ENCODE measurements at regions not wholly inside any gene's neighbourhood (a gene's known extent, or its start where the extent isn't known, plus 50 kb on each side); places are given as distances from the start of the nearest gene placed in this dataset.

DNA sequence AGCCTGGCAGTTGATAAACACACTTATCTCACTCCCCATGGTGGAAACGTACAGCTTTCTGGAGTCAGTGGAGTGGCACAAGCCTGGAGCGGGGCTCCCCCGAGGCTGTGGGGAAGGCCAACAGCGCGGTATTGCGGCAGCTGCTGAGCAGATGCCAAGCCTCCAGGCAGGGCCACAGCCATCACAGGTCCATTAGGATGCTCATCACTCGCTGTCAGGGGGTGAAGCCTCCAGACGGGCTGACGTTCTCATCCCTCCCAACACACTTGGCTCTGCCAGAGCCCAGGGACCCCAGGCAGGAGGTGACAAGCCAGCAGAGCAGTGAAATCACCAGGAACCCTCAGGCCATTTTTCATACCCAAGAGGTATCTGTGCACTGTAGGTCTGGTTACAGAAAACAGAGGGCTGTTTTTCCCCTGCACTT, 529.2 kb upstream of the KLHL29 start:
- DNase-seq = no peak

DNA sequence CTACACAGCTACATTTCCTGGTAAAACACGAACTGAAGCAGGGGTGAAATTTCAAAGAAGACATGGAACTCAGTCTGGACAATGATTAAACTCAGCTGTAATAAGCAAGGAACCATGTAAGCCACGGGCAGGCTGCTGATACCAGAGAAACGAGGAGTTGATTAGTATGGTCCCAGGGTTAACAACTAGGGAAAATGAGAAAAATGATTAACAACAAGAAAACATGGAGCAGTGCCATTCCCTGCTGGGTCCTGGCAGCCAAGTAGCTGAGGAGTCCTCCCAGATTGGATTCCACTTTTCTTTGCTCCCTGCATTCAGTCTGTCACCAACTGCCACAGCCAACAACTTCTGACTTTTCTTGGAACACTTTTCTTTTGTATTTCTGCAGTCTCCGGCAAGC, 517.0 kb upstream of the KLHL29 start:
- DNase-seq = no peak

DNA sequence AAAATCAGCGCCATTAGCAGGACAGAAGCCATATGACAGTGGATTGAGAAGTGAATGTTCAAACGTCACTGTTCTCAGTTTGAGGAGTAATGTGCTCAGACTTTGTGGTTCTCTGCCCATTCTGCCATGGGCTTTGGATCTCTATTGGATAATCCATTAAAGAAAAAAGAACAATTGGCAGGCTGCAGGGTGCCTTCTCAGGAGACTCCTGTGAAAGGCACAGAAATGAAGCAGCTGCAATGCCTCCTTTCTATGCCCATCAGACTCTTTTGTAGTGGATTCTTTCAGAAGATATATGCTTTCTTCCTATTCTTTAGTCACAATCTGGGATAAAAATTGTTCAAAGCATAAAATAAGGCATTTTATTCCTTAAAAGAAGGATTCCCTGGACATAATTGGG, 506.9 kb upstream of the KLHL29 start:
- DNase-seq = no peak

DNA sequence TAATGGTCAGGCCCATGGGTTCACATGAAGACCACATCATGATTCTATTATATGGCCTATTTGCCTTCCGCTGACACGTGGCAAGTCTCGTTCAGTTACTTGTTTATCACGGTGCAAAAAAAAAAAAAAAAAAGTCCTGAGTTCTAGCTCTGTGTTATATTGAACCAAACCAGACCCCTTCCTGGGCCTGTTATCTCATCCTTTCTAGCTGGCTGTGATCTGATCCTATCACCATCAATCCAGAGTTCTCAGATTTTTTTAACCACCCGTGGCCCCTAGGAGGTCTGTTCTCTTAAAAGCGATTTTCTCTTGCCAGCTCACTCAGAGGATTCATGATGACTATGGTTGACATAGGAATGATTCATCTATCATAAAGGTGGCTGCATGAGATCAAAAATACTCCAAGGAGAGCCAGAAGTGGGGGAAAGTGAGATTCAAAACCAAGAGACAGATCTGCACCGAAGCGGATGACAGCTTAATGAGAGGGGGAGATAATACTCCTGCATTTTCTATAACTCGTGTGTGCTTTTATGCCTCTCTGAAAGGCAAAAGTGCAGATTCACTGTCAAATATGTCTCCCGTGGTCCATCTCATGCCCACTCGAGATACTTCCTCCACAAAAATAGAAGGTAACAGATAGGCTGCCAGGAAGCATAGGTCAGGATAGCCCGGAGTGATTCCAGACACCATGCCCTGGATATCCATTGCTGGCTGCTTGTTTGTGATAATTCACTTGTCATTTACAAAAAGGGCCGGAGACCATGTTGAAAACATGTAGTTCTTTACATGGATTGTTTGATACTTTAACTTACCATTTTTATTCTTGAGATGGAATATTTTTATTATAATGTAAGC, 505.7 kb upstream of the KLHL29 start:
- DNase-seq = no peak

DNA sequence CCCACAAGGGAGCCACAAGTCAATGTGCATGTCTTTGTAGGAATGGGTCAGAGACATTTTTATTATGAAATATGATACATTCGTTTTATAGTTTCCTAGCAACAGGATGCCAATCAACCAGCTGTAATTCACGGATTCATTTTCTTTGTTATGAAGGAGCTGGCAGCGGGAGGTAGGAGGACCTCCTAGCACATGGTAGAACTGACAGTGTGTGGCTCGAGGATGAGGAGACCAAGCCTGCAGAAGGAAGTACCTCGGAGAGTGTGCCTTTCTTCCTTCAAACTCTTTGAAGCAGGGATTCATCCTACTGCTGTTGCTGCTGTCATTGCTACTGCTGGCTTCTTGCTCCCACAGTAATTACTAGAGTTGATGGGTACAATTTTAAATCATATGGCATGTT, 504.8 kb upstream of the KLHL29 start:
- DNase-seq = no peak

DNA sequence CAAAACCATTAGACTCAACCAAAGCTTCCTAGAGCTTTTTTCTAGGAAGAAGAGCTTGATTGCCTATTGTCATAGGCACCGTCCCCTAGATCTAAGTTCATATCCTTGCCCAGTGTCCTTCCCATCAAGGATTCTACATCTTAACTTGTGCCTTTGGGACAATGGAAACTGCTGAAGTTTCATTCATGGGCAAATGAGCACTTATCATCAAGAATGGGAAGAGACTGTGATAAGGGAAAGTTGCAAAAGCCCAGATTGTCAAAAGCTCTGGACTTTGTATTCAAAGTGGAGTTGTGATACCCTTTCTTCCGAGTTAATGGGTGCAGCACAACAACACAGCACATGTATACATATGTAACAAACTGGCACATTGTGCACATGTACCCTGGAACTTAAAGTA, 503.0 kb upstream of the KLHL29 start:
- no peak for DNase-seq

DNA sequence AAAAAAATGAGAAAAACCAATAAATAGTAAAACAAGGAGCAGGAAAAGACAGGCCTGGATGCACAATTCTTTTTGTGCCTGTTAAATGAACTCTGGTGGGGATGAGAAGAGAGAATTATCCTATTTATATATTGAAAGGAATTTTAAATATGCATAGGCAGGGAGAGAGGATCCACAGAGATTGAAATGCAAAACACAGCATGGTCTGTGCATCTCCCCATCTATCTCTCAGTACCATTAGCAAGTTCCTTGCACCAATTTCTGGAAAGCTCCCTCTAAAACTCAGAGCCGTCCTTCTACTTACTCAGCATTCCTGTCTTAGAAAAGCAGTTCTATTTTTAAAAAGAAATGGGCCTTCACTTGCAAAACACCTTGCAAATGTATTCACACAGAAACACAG, 502.3 kb upstream of the KLHL29 start:
- DNase-seq = no peak

DNA sequence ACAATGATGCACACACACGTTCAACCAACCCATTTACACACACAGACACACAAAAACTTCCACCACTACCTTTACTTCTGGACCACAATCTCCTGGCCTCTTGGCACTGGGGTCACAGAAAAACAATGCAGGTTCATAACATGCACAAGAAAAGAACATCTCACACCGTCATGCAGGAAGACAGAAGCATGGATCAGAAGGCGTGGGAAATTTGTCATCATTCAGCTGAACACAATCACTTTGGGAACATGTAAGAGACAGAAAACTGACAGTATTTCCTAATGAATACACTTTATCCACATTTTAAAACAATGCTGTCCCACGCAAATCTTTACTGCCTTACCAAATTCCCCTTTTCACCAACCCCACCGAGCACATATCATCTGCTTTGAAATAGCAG, 501.9 kb upstream of the KLHL29 start:
- no peak for DNase-seq

DNA sequence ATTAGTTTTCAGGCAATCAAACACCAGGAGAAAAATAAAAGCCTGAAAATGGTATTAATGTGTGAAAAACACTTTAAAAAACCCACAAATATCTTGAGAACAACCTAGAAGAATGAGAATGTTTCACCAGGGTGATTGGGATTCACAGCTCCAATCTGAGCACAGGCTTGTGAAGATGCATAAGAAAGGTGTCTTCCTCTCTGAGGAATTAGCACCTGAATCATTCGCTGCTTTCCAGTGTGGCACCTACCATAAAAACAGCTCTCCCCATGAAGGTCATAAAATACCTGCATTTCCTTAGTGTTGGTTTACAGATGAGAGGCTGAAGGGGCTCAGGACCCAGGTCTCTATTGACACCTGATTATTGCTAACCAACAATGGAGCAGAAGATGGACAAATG, 499.7 kb upstream of the KLHL29 start:
- DNase-seq = no peak

DNA sequence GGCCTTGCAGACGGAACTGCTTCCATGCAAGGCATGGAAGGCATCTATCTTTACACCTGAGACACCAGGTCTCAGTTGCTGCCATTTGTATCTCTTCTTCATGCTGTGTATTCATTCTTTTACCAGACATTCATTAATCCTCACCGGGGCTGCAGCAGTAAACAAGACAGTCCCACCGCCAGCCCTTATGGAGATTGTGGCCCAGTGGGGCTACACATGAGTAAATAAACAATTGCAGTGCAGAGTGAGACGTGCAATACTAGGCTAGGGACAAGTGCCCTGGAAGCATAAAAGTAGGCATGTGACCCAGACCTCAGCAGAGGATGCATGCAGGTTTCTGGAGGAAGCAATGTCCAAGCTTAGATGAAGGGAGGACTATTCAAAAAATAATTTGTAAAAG, 497.6 kb upstream of the KLHL29 start:
- DNase-seq = no peak

DNA sequence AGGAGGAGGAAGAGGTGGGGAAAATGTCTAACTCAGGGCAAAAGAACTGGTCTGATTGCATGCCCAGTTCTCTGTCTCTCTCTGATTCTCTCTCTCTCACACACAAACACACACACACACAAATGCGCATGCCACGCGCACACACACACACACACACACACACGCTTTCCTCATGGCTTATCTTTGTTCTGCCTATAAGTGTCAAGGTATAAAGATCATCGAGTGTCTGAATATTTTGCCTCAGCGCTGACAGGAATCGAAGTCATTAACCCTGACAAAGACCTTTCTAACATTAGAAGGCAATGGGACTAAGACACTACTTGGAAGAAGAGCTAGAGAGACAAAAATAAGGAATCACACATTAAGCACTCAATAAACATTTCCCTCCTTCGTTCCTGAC, 497.1 kb upstream of the KLHL29 start:
- no peak for DNase-seq

DNA sequence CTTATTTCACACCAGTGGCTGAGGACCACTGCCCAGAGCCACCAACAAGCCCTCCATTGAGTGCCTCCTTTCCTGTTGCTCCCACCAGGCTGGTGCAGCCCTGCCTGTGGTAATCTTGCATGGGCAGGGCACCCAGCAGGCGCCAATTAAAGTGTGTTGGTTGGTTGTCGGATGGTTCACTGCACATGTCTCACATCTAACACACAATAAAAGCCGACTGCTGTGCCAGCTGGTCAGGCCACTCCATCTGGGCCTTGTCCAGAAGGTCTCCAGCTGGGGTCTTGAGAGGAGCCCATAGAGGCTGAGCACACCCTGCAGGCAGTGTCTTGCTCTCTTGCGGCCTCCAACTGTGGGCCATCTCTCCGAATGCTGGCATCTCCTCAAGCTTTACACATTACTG, 494.8 kb upstream of the KLHL29 start:
- DNase-seq = no peak

DNA sequence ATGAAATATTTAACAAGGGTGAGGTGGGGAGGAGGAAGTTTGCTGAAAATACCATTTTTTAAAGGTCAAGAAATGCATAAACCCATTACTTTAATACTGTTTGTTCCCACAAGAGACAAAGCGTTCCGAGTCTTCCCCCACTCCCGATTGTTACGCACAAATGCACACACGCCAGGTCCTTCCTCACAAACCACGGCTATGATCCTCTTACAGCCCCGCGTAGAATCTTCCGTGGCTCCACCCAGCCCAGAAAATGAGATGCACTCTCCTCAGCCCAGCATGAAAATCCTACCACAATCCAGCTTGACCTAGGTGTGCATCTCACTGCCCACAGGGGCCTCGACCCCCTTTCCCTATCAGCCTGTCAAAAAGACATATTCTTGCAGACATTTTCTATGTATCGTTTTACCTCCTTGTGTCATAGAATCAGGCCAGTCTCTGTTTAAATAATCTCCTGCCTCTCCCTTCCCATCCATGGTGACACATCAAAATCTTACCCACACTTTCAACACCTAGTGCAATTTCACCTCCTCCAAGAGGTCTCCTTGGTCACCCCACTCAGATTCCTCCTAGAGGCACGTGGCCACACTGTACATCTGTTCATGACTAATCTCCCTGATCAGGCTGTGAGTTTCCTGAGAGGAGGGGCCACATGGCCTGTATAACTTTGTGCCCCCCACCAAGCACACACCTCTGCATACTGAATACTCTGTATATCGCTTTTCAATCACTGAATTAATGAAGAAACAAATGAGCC, 491.0 kb upstream of the KLHL29 start:
- DNase-seq = no peak

DNA sequence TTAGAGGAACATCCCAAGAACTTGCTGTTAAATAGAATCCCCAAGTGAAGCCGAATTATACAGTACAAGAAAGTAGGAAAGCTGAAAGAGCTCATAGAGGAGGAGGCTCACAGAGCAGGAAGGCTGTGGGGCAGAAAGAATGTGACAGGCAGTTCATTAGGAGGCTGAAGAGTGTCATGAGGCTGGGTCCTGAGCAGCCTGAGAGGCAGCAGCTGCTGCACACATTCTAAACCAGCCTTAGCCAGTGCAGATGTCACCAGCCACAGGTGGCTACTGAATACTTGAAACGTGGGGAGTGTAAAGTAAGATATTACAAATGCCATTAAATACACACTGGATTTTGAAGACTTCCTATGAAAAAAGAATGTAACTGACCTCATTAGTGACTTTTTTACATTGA, 490.2 kb upstream of the KLHL29 start:
- DNase-seq = no peak

DNA sequence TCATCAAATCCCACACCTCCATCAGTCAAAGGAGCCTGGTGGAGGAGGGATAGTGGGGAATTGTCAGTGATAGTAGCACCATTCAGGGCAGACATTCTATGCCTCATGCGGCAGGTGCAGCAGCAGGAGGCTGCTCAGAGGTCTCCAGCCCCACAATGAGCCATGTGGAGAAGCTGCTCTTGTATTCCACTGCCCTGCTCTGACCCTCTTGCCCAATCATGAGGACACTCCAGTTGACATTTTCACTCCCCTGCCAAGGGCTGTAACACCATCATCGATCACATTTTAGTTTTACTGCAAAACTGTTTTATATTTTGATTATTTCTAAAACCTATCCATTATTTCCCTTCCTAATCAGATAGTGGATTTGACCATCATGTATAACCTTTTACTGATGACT, 487.6 kb upstream of the KLHL29 start:
- no peak for DNase-seq

DNA sequence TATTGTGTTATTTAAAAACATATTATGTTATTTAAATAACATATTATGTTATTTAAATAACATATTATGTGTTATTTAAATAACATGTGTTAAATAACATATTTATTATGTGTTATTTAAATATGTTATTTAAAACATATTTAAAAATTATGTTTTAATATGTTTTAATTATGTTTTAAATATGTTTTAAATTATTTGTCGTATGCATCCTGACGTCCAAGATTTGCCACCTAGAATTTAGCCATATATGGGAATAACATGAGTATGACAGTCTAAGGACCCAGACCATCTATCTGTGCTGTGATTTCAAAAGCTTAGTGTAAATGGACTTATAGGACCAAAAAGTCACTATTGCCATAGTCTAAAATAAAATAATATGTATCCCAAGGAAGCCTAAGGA, 484.3 kb upstream of the KLHL29 start:
- no peak for DNase-seq

DNA sequence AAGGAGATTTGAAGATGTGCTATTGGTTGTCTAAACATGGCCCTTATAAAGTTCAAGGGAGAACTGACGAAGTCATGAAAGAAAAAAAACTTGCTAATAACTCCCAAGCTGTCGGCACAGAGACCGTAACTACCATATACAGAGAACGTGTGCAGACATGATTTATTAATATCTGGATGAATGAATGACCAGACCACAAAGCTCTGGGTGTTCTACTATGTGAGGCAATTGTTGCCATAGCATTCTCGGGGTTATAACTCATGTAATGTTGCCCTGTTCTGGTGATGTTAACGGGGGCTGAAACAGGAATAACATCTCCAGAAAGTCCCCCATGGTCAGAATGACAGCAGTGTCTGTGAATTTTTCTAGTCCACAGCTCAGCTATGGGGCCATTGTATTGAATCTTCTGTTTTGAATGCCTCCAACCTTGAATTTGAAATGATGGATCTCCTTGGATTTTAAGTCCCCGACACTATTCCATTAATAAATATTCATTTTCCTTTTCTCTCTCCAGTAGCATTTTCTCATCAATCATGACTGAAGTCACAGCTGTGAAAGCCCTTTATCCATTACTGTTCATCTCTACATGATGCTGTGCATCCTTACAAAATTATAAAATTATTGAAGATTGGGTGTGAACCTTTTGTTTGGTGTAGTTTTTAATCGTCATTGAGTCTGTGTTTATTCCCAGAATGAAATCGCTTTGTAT, 483.4 kb upstream of the KLHL29 start:
- no peak for DNase-seq

DNA sequence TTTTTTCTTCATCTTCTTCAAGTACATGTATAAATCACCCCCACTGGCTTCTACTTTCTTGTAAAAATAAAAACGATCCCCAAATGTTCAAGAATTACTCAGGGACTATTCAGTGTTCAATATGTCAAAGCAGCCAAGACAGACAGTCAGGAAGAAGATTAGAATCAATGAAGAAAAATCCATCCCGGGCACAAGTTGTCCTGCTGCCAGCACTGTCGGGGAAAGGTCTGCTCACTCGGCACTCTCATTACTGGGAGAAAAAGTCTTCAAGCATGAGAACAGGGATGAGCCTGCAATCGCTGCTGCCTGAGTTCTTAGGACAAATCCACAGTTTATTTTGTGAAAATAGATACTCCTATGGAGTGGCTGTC, 482.8 kb upstream of the KLHL29 start:
- DNase-seq = no peak

DNA sequence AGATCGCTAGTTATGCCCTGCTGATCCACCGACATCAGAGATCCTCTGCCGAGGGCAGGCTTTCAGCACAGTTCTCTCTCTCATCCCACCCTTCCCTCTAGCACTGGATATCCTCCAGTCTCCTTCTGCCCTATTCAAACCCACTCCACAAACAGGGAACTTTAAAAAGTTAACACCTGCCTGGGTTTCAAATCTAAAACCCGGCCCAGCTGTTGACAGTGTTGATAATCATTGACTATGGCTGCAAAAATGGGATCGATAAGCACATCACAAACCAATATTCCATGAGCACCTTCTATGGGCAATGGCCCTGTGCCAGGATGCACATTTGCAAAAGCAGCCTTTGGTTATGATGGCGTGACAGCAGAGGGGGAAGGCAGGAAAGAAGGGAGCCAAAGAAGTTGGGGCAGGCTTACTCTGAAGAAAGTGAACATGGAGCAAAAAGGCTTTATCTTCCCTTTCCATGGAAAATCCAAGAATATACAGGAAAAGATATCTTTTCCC, 482.3 kb upstream of the KLHL29 start:
- DNase-seq = no peak

DNA sequence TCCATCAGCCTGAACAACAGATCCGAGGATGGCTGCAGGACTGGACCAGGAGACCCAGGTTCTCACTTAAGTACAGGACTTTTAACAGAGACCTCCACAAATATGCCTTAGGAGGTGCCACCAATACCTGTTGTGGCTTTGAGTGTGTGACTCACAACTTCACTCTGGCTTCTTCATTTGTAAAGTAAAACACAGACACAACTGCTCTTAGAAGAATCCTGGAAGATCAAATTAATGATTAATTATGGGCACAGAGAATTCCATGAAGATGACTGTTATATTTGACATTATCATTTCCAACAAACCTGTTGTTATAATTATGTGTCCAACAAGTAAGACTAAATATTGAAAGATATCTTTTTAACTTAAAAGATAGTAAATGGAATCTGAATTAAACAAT, 481.4 kb upstream of the KLHL29 start:
- DNase-seq = no peak

DNA sequence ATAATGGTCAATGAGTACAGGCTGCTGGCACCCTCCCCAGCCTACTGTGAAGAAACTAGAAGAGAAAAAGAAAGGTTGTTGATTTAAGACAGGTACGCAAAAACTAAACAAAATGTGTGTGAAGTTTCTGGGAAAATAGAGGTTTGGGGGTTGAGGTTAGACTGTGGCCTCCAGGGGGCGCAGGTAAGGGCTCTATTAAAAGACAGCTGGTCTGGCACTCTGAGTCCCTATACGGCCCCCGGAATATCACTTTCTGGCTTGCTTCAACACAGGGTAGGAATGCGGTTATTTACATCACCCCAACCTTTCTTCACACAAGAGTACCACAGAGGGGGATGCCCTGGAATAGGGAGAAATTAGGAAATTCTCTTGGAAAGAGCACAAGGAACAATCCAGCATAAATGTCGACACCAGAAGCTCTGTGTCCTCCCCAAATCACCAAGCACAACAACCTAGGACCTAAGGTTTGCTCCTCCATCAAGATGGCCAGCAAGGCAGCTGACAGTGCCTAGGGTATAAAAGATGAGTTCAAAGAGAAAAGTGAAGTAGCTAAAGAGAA, 480.8 kb upstream of the KLHL29 start:
- DNase-seq = peak; percentile 12 to 43 (median 34)

DNA sequence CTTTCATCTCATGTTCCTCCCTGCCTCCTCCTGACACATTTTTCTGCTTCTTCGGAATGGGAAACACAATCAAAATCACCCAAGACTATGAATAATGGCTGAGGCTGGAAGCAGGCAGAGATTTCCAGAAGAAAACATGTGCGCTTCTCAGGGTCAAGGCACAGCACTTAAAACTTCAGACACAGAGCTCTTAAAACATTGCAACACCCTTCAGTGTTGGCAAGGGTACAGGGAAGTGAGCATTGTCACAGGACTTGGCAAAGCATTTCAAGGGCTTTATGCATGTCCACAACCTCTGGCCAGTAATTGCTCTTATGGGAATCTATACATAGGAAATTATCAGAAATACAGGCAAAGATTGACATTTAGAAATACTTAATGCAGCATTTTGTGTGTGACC, 477.6 kb upstream of the KLHL29 start:
- DNase-seq = peak in 1 of 4 experiments; percentile 2

DNA sequence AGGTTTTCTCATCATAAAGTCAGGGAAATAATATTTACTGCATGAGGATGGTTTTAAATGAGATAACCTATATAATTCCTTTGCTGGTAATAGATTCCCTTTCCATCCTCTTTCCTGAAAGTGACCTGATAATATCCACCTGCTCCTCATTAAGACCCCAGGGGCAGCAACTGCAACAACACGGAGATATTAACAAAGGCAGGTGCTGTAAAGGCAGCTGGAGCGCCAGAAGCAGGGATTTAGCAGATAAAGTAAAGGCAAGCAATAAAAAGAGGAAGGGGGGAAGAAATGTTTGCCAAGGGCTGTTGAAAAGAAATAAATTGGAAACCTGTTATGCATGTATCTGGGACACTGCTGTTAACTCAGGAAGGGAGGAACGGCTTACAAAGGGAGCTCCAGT, 472.6 kb upstream of the KLHL29 start:
- no peak for DNase-seq

Data from suppressor macrophage (primary cell).